Activated T-cell treated with anti-CD3 and anti-CD28 coated beads, Interleukin-2, amount 50 U/mL, for 72 hours (primary cell): ENCODE measurements at regions not wholly inside any gene's neighbourhood (a gene's known extent, or its start where the extent isn't known, plus 50 kb on each side); places are given as distances from the start of the nearest gene placed in this dataset.
"Not testable (repeated sequence)": the region's sequence is repeated elsewhere in the genome, so short reads cannot be mapped to it uniquely, and the experiment has no call there.

ENCODE experiments used
- ATAC-seq, 2 donors: fragments of 150-1000 bp; cut with Tn5 transposase; replicated peaks in 1 of 2; 2 replicates each; pipeline ENCODE4 v1.10.0; 2021; ENCODE audit warnings: moderate library complexity in 2 of 2, mild to moderate bottlenecking in 1 of 2
- DNase-seq, 2 donors: peaks; one replicate each; pipeline ENCODE4 v3.0.0; 2021 to 2022; ENCODE audit warnings: mixed read lengths in 1 of 2
- H3K27ac Mint-ChIP-seq: one replicate; pipeline ENCODE4 v1.8.0; 2022; ENCODE audit warnings: mild to moderate bottlenecking, moderate library complexity, mixed read lengths
- H3K27me3 Mint-ChIP-seq: one replicate; pipeline ENCODE4 v1.8.0; 2022; ENCODE audit warnings: low read depth, mixed read lengths
- H3K36me3 Mint-ChIP-seq, 2 donors: one replicate each; pipeline ENCODE4 v1.8.0; 2022; ENCODE audit warnings: mixed read lengths in 2 of 2, mild to moderate bottlenecking in 1 of 2; ENCODE audit not compliant: insufficient read depth in 2 of 2
- H3K4me1 Mint-ChIP-seq: one replicate; pipeline ENCODE4 v1.8.0; 2022; ENCODE audit warnings: low read depth, mixed read lengths
- H3K4me3 Mint-ChIP-seq, 2 donors: one replicate each; pipeline ENCODE4 v1.8.0; 2022; ENCODE audit warnings: mild to moderate bottlenecking in 2 of 2, mixed read lengths in 2 of 2, moderate library complexity in 2 of 2
- H3K9me3 Mint-ChIP-seq, 2 donors: one replicate each; pipeline ENCODE4 v1.8.0; 2022; ENCODE audit warnings: mixed read lengths in 2 of 2

DNA sequence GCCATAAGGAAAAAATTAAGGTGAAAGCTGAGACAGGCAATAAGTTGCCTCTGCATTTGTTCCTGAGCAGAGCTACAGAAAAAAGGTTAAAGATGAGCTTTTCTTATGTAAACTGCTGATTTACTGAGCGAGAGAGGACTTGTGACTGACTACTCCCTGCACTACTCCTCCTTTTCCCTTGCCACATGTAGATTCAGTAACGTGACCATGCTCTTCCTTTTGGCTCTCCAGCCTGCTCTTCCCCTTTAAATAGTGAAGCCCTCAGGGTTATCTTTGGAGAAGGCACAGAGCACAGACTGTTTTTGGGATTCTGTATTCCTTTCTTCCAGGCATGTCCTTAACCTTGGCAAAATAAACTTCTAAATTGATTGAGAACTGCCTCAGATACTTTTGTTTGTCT lies 630.2 kb downstream of the UQCRFS1 start:
- no peak for DNase-seq
- no peaks in the 10 kb centered on the region for H3K4me1 Mint-ChIP-seq
- ATAC-seq: no peak

DNA sequence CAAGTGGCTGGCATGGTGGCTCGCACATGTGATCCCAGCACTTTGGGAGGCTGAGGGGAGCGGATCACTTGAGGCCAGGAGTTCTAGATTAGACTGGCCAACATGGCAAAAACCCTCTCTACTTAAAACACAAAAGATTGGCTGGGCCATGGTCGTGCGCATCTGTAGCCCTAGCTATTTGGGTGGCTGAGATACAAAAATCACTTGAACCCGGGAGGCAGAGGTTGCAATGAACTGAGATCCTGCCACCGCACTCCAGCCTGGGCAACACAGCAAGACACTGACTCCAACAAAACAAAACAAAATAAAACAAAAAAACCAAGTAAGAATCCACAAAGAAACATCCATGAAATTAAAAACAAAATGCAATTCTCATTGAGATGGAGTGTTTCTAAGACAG lies 630.6 kb downstream of the UQCRFS1 start:
- no peaks in the 10 kb centered on the region for H3K4me1 Mint-ChIP-seq
- DNase-seq (no peak), ATAC-seq (no peak)
- H3K9me3 Mint-ChIP-seq: peaks cover 0 to 1% of the 10 kb centered on the region in 2 donors
- H3K27me3 Mint-ChIP-seq: no peaks in the 10 kb centered on the region
- no peak overlapping the region for H3K4me3 Mint-ChIP-seq
- H3K36me3 Mint-ChIP-seq: no peaks in the 10 kb centered on the region
- no peak overlapping the region for H3K27ac Mint-ChIP-seq

More for the DNA sequence above, 630.2 kb downstream of the UQCRFS1 start:
- no peaks in the 10 kb centered on the region for H3K36me3 Mint-ChIP-seq
- peaks cover 0 to 1% of the 10 kb centered on the region in 2 donors for H3K9me3 Mint-ChIP-seq
- H3K27ac Mint-ChIP-seq: no peak overlapping the region
- no peaks in the 10 kb centered on the region for H3K27me3 Mint-ChIP-seq
- no peak overlapping the region for H3K4me3 Mint-ChIP-seq

DNA sequence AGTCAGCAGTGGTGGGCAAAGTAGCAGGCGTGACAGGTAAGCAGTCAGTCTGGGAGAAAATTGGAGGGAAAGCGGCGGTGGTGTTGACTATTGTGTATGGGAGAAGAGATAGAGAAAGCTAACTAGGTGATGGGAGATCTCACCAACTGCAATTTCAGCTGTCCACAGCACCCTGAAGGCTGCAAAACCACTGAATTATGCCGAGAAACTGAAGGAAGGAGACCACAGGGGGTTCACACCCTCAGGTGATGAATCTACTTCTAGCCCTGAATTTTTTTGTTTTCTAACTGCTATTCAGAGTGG lies 631.5 kb downstream of the UQCRFS1 start:
- no peak for ATAC-seq
- Mint-ChIP-seq H3K9me3 (peaks cover 0 to 4% of the 10 kb centered on the region in 2 donors), H3K27ac (no peak overlapping the region), H3K4me1 (no peaks in the 10 kb centered on the region), H3K27me3 (no peaks in the 10 kb centered on the region), H3K36me3 (no peaks in the 10 kb centered on the region), H3K4me3 (no peak overlapping the region)
- no peak for DNase-seq

DNA sequence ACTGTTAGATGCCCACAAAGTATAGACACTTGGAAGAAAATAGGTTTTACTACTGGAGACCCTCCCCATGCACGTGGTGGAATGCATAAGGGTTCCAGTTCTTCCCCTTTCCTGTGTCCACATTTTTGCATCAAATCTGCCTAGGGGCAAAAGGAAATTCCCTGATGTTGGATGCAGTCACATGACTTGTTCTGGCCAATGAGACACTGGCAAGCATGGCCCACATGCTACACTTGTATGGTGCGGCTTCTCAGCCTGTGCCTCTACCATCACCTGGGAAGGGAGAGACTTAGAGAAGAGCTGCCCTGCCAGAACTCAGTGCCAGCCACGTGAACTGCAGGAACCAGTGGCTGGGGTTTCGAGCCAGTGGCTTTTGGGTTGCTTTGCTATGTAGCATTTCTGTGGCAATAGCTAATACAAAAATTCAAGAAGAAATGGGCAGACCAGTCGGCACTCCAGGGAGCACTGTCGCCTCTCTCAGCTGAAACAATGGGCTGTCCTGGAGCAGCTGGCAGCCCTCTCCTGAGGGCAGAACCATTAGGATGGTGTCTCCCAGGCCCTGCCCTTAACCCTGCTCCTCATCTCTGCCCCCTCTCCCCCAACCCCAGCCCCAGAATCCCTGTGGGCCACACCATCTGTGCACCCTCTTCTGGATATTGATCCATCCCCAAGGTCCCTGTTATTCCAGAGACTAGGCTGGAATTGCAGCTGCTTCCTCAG lies 634.0 kb downstream of the UQCRFS1 start:
- no peak overlapping the region for H3K4me3 Mint-ChIP-seq
- H3K27ac Mint-ChIP-seq: no peak overlapping the region
- no peaks in the 10 kb centered on the region for H3K27me3 Mint-ChIP-seq
- DNase-seq: no peak
- ATAC-seq: no peak
- H3K36me3 Mint-ChIP-seq: no peaks in the 10 kb centered on the region
- no peaks in the 10 kb centered on the region for H3K4me1 Mint-ChIP-seq
- peaks cover 0 to 10% of the 10 kb centered on the region in 2 donors for H3K9me3 Mint-ChIP-seq

DNA sequence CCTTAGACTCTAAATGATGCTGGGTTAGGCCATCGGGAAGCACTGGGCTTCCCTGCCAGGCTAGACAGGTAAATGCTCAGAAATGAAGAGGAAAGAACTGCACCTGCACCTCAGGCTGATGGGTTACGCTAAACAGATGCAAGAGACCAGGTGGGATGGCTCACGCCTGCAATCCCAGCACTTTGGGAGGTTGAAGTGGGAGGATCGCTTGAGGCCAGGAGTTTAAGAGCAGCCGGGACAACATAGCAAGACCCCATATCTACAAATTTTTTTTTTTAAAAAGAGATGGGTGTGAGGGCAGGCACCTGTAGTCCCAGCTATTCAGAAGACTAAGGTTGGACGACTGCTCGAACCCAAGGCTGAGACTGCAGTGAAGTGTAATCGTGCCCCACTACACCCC lies 634.7 kb downstream of the UQCRFS1 start:
- H3K27me3 Mint-ChIP-seq: no peaks in the 10 kb centered on the region
- H3K27ac Mint-ChIP-seq: no peak overlapping the region
- H3K4me1 Mint-ChIP-seq: no peaks in the 10 kb centered on the region
- ATAC-seq: no peak
- no peak for DNase-seq
- peaks cover 0 to 10% of the 10 kb centered on the region in 2 donors for H3K9me3 Mint-ChIP-seq
- no peaks in the 10 kb centered on the region for H3K36me3 Mint-ChIP-seq
- H3K4me3 Mint-ChIP-seq: no peak overlapping the region

DNA sequence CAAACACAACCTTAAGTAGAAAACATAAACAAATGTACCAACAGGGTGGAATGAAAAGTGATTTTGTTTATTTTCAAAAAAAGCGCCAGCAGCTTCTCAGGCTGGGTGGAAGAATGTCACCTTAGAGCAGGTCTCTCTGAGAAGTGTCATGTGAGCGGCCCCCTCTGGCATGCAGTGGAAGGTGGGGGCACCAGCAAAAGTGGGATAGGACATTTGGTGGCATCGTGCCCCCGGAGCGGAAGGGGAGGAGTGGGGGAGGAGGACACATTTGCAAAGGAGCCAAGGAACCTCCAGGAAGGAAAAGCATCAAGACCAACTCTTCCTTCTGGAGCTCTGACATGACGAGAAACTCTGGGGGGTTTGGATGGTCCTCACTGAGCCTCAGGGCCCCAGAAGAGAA lies 635.3 kb downstream of the UQCRFS1 start:
- H3K27ac Mint-ChIP-seq: no peak overlapping the region
- no peaks in the 10 kb centered on the region for H3K27me3 Mint-ChIP-seq
- H3K9me3 Mint-ChIP-seq: peaks cover 0 to 10% of the 10 kb centered on the region in 2 donors
- no peaks in the 10 kb centered on the region for H3K4me1 Mint-ChIP-seq
- H3K4me3 Mint-ChIP-seq: no peak overlapping the region
- no peak for ATAC-seq
- no peaks in the 10 kb centered on the region for H3K36me3 Mint-ChIP-seq
- DNase-seq: no peak

DNA sequence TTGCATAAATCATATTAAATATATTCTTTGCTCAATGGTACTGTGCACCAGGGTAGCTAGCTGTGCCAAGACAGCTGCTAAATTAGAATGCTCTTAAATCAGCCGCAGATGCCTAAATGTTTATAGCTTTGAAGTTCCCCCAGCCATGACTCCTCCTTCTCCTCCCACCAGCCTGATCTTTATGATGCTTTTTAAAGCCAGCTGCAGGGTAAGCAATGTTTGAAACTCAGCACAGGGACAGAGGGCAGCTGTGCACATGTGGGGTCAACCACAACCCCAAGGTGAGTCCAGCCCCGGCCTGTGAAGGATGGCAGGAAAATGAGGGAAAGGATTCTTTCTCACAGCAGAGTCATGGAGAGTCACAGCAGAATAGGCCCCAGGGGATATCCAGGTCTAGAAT lies 635.7 kb downstream of the UQCRFS1 start:
- H3K4me3 Mint-ChIP-seq: no peak overlapping the region
- DNase-seq (no peak), ATAC-seq (no peak)
- H3K27me3 Mint-ChIP-seq: no peaks in the 10 kb centered on the region
- no peak overlapping the region for H3K27ac Mint-ChIP-seq
- H3K9me3 Mint-ChIP-seq: peaks cover 0 to 10% of the 10 kb centered on the region in 2 donors
- no peaks in the 10 kb centered on the region for H3K36me3 Mint-ChIP-seq
- no peaks in the 10 kb centered on the region for H3K4me1 Mint-ChIP-seq

DNA sequence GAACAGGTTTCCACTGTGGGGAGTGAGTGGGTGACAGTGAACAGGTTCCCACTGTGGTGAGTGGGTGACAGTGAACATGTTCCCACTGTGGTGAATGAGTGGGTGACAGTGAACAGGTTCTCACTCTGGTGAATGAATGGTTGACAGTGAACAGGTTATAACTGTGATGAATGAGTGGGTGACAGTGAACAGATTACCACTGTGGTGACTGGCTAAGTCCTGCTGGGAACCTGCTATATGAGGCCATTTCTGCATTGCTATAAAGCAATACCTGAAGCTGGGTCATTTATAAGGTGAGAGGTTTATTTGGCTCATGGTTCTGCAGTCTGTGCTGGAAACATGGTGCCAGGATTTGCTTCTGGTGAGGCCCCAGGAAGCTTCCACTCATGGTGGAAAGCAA lies 637.1 kb downstream of the UQCRFS1 start:
- Mint-ChIP-seq H3K9me3 (peaks cover 0 to 10% of the 10 kb centered on the region in 2 donors), H3K36me3 (no peaks in the 10 kb centered on the region), H3K27ac (no peak overlapping the region), H3K4me1 (no peaks in the 10 kb centered on the region), H3K27me3 (no peaks in the 10 kb centered on the region), H3K4me3 (no peak overlapping the region)
- DNase-seq (no peak), ATAC-seq (no peak)

DNA sequence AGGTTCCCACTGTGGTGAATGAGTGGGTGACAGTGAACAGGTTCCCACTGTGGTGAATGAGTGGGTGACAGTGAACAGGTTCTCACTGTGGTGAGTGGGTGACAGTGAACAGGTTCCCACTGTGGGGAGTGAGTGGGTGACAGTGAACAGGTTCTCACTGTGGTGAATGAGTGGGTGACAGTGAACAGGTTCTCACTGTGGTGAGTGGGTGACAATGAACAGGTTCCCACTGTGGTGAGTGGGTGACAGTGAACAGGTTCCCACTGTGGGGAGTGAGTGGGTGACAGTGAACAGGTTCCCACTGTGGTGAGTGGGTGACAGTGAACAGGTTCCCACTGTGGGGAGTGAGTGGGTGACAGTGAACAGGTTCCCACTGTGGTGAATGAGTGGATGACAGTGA lies 637.6 kb downstream of the UQCRFS1 start:
- H3K27me3 Mint-ChIP-seq, H3K4me1 Mint-ChIP-seq, ATAC-seq: not testable (repeated sequence)

DNA sequence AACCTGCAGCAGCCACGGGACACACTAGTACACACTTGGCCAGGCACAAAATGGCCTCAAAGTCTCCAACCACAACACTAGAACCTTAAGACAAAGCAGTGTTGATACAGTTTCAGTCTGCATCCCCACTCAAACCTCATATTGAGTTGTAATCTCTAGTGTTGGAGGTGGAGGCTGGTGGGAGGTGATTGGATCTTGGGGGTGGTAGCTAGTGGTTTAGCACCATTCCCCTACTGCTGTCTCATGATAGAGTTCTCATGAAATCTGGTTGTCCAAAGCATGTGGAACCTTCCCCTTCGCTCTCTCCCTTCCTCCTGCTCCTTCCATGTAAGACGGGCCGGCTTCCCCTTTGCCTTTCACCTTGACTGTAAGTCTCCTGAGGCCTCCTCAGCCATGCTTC lies 638.7 kb downstream of the UQCRFS1 start:
- H3K27me3 Mint-ChIP-seq: no peaks in the 10 kb centered on the region
- H3K9me3 Mint-ChIP-seq: peaks cover 0 to 9% of the 10 kb centered on the region in 2 donors
- no peak for DNase-seq

More for the DNA sequence above, 637.6 kb downstream of the UQCRFS1 start:
- not testable (repeated sequence) for H3K4me3 Mint-ChIP-seq, H3K27ac Mint-ChIP-seq, H3K36me3 Mint-ChIP-seq, H3K9me3 Mint-ChIP-seq, DNase-seq

DNA sequence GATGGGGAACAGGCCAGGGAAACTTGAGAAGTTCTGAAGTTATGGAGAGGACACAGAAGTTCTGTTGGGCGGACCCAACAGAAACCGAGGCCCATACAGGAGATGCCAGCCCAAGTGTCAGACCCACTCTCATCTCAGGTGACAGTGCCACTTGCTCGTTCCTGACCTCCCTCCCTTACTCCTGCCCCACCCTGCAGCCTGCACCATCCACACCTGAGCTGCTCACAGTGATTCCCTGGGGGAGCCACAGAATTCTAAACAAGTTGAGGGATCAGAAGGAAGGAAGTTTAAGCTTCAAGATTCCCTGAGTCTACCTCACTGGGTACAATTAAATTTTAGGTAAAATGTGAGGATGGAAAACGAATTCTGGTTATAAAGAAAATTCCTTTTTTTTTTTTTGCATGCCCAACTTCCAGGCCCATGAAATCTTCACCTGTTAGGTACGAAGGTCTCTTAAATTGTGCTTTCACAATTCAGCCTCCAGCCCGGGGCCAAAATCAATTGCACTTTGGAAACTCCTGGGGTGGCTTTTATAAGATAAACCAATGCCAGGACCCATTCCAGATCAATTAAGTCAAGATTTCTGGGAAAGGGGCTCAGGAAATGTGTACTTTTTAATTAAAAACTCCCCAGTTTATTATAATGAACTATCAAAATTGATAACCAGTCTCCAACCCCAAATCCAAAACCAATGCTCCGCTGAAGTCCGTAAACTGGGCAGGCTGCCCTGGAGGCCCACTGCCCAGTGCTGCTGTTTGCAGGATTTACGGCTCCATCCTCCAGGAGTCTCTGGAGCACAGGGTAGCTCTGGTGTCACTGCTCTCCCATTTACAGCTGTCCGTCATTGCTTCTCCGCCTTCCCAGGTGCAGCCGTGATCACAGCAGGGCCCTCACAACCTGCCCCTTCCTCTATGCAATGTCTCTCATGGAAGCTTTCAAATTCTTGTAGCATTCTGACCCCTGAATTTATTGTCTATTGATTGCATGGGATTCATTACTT lies 643.5 kb downstream of the UQCRFS1 start:
- no peak for DNase-seq
- Mint-ChIP-seq H3K4me3 (no peak overlapping the region), H3K27ac (no peak overlapping the region), H3K4me1 (no peaks in the 10 kb centered on the region), H3K9me3 (no peaks in the 10 kb centered on the region), H3K27me3 (no peaks in the 10 kb centered on the region), H3K36me3 (no peaks in the 10 kb centered on the region)
- no peak for ATAC-seq

More for the DNA sequence above, 638.7 kb downstream of the UQCRFS1 start:
- no peak overlapping the region for H3K27ac Mint-ChIP-seq
- H3K36me3 Mint-ChIP-seq: no peaks in the 10 kb centered on the region
- H3K4me3 Mint-ChIP-seq: no peak overlapping the region
- no peaks in the 10 kb centered on the region for H3K4me1 Mint-ChIP-seq
- ATAC-seq: no peak

DNA sequence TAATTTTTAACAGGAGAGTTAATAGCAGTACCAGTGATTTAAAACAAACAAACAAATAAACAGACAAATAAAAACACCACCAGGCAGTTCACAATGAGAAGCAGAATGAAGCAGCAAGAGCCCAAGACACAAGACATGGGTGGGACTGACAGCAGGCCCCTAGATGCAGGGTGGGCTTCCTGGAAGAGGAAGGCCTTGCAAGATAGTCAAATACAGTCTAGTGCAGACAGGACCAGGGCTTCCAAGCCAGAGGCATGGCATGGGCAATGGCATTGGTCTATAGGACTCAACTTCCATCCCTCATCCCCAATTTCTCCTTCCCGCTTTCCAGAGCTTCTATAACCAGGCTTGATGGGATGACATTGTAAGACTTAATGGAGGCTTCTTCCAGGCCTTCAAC lies 645.1 kb downstream of the UQCRFS1 start:
- H3K27ac Mint-ChIP-seq: no peak overlapping the region
- no peak for ATAC-seq
- H3K4me1 Mint-ChIP-seq: no peaks in the 10 kb centered on the region
- no peaks in the 10 kb centered on the region for H3K36me3 Mint-ChIP-seq
- H3K4me3 Mint-ChIP-seq: no peak overlapping the region
- DNase-seq: no peak
- H3K27me3 Mint-ChIP-seq: no peaks in the 10 kb centered on the region
- no peaks in the 10 kb centered on the region for H3K9me3 Mint-ChIP-seq

DNA sequence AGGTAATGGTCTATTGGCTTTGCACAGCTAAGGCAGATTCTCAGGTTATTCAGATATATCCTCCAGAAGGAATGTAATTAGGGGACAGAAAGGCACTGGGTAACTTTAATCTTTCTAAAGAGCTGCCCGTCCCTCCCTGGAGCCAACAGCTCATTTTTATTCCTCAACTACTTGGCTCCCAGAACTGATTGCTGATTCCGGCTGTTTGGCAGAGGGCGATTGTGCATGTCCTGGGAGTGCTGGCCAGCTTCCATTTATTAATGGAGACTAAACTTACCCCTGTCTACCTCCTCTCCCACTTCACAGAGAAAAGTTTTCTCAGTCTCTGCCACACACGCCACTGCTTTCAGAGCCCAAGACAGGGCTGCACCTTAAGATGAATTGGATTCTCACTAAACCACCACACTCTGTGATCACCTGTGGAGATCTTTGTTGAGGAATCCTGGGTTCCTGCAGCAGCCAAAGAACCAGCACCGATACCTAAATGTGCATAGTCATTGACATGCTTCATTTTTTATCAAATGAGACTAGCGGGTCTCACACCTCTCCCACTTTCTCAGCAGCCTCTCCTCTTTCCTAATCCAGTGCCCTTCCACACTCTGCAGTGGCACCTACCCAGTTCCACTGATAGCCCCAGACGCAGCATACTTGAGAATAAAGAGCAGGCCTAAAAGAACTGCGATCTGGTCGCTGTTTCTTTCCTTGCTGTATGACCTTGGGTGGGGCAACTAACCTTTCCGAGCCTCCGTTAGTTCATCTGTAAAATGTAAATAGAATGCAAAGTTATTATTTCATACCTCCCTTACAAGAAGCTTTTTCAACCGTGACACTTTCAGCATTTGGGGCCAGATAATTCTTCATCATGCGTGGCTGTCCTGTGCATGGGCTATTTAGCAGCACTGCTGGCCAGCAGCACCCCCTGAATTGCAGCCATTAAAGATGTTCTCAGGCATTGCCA lies 648.7 kb downstream of the UQCRFS1 start:
- Mint-ChIP-seq H3K27ac (no peak overlapping the region), H3K36me3 (no peaks in the 10 kb centered on the region), H3K9me3 (no peaks in the 10 kb centered on the region), H3K4me3 (no peak overlapping the region), H3K4me1 (no peaks in the 10 kb centered on the region), H3K27me3 (no peaks in the 10 kb centered on the region)
- ATAC-seq: no peak
- no peak for DNase-seq
